RWPE1 (cell line): ENCODE measurements at regions not wholly inside any gene's neighbourhood (a gene's known extent, or its start where the extent isn't known, plus 50 kb on each side); places are given as distances from the start of the nearest gene placed in this dataset.

Experiments used
- CTCF ChIA-PET: fragments of 350-600 bp; sonication (Branson Sonifier 250); formaldehyde crosslinking; extraction: SDS; loops from one replicate; lab custom pipeline; 2021; lab: Yijun Ruan, JAX
- POLR2A ChIA-PET: fragments of 400-600 bp; formaldehyde crosslinking; extraction: SDS; loops from one replicate; lab custom pipeline; 2020; ENCODE audit warnings: antibody characterized with exemption; ENCODE audit not compliant: low non-redundant PET; lab: Yijun Ruan, JAX
- DNase-seq: peaks from one replicate; pipeline ENCODE4 v3.0.0; 2012; ENCODE audit warnings: low spot score
- H3K27ac ChIP-seq: fragments of 450-650 bp; 2 replicates; pipeline ENCODE4 v1.5.1; 2017
- TF ChIP-seq, protein P1 (sequence below): fragments of 450-650 bp; conservative IDR thresholded peaks from 2 replicates; pipeline ENCODE4 v1.5.1; 2017; ENCODE audit warnings: low read depth, mild to moderate bottlenecking

DNA sequence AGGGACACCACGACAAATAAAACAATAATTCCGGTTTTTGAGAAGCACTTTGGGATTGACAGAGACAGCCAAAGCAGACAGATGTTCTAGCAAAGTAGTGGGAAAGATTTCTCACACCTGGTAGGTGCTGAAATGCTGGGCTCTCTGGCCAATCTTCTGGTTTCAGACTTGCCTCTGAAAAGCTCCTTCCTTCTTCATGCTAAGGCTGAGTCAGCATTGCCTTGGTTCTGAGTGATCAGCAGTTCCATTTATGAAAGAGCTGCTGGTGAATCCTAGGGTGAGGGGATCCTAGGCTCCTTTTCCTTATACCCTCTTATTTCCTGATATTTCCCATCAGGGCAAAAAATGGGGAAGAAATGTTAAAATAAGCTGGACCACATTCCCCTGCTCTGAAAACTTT lies 268.7 kb upstream of the SALL1 start:
- no peak overlapping the region for H3K27ac ChIP-seq
- CTCF ChIA-PET, result interaction anchor here (0.6 to 0.8 kb wide), 4 partner anchors 45 to 1749 kb away, joined by 3 to 4 read pairs (median 3); no protein-coding TSS in a partner anchor
- DNase-seq, result no peak
- TF ChIP-seq, protein P1, sequence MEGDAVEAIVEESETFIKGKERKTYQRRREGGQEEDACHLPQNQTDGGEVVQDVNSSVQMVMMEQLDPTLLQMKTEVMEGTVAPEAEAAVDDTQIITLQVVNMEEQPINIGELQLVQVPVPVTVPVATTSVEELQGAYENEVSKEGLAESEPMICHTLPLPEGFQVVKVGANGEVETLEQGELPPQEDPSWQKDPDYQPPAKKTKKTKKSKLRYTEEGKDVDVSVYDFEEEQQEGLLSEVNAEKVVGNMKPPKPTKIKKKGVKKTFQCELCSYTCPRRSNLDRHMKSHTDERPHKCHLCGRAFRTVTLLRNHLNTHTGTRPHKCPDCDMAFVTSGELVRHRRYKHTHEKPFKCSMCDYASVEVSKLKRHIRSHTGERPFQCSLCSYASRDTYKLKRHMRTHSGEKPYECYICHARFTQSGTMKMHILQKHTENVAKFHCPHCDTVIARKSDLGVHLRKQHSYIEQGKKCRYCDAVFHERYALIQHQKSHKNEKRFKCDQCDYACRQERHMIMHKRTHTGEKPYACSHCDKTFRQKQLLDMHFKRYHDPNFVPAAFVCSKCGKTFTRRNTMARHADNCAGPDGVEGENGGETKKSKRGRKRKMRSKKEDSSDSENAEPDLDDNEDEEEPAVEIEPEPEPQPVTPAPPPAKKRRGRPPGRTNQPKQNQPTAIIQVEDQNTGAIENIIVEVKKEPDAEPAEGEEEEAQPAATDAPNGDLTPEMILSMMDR, result no peak
- POLR2A ChIA-PET, result no interaction called here

DNA sequence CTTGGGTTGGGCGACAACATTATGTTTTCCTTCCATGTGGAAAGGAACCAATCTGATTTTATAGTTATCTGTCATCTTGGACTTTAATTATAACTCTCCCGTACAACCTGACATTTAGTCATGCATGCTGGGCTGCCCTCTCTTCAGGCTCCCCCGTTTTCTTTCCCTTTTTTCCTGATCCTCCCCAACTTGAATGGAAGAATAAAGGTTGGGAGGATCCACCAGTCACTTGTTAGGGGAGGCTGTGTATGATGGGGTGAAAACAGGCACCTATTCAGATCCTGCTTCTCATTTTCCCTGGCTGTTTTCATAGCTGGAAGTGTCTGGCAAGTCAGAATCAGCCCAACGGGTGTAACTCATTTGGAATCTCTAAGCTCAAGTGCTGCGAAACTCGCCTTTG lies 267.2 kb upstream of the SALL1 start:
- ChIA-PET POLR2A (no interaction called here), CTCF (no interaction called here)
- TF ChIP-seq, protein P1, result no peak
- DNase-seq, result no peak
- no peak overlapping the region for H3K27ac ChIP-seq

DNA sequence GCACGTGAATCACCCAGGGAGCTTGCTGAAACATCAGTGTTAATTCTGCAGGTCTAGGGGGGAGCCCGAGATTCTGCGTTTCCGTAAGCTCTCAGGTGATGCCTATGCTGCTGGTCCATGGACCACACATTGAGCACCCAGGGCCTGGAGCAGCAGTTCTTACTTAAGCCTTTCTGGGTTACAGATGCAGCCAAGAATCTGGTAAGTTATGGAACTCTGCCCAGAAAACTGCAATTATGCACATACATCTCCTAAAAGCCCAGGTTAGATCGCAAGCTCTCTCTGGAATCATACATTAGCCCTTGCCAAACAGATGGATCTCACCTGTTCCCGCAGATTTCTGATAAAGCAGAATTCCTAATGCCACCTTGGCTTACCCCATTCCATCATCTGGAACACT lies 265.9 kb upstream of the SALL1 start:
- TF ChIP-seq, protein P1, result no peak
- DNase-seq, result no peak
- no peak overlapping the region for H3K27ac ChIP-seq
- CTCF ChIA-PET, result no interaction called here
- POLR2A ChIA-PET, result no interaction called here

DNA sequence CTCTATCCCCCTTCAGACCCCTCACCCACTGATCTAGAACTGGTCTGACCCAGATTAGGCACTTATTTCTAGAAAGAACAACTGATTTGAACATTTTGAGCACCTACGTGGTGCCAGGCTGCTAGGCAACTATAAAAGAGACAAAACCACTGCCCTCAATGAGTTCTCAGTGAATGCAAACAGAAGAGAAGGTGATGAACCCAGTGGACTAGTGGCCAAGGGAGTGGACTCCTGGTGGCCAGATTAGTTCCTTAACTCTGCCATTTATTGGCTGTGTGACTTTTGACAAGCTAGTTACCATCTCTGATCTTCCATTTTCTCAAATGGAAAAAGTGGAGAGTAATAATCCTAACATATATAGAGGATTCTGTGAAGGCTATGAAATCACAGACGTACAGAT lies 259.1 kb upstream of the SALL1 start:
- DNase-seq, result no peak
- no peak overlapping the region for H3K27ac ChIP-seq
- CTCF ChIA-PET, result no interaction called here
- POLR2A ChIA-PET, result no interaction called here
- TF ChIP-seq, protein P1, result no peak

DNA sequence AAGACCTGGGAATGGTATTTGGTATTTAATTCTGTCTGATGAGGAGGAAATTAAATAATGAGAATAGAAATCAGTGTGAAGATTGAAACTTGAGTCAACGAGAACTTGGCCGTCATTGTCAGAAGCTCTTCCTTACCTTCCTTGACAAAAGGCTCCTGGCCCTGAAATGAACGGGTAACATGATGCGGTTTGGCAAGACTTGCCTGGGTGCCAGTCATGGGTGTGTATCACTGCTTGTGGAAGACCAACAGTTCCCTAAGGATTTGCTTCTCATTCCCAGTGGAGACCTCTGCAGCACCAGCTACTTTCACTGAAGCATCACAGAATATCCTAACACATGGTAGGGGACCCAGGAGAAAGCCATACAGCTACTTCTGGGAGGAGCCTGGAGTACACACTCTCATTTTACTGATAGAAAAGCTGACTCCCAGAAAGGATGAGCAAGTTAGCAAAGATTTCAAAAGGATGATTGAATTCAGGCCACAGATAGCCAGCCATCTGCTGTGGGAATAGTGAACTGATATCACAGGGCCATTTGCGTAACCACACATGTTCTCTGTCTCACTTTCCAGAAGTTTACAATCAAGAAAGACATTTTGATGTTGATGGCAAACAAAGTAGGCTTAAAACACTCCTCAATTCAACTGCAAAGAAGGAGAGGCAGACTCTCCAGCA lies 258.1 kb upstream of the SALL1 start:
- CTCF ChIA-PET, result interaction anchor here (0.6 to 0.7 kb wide), 2 partner anchors 10 to 79 kb away, joined by 3 to 4 read pairs; no protein-coding TSS in a partner anchor
- peak overlapping the region; percentile 60; the same call in 1 of the 2 replicates for H3K27ac ChIP-seq
- TF ChIP-seq, protein P1, result no peak
- POLR2A ChIA-PET, result no interaction called here
- DNase-seq, result peak; percentile 23

DNA sequence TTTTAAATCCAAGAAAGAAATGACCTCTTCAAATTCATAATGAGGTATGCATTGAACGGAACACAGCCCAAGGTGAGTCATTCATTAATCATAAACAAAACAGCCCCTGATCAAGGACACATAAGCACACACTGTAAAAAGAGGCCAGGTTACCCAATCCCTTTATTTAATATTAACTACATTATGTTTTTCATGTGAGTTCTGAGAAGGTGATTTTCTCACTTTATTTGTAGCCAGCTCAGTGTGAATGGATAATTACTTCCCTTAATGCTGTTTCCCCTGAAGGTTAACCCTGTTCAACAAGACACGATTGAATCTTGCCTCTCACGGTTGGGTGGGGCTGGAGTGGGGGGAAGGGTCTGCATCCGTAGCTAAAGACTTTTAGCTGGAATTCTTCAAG lies 257.3 kb upstream of the SALL1 start:
- CTCF ChIA-PET, result interaction anchor here (0.5 to 0.7 kb wide), 3 partner anchors 9 to 87 kb away, joined by 3 to 5 read pairs (median 4); no protein-coding TSS in a partner anchor
- DNase-seq, result peak; percentile 81
- TF ChIP-seq, protein P1, result no peak
- POLR2A ChIA-PET, result no interaction called here
- H3K27ac ChIP-seq, result no peak overlapping the region
